ENCODE measurements at regions not wholly inside any gene's neighbourhood (a gene's known extent, or its start where the extent isn't known, plus 50 kb on each side); places are given as distances from the start of the nearest gene placed in this dataset.

- TF ChIP-seq KHSRP (IDR thresholded peaks at IDR 0.05), result no peak
- TF ChIP-seq GTF2A2 (tag; IDR thresholded peaks at IDR 0.05), result no peak
- no peak for TF ChIP-seq ZNF76 (CRISPR knock-in tag; IDR thresholded peaks at IDR 0.05; ENCODE audit: borderline replicate concordance)
- TF ChIP-seq ZNF316 (IDR thresholded peaks at IDR 0.05), result no peak
- TF ChIP-seq ZNF561 (CRISPR knock-in tag; conservative IDR thresholded peaks at IDR 0.05), result no peak
- TF ChIP-seq TCF15 (CRISPR knock-in tag; IDR thresholded peaks at IDR 0.05), result no peak
- no peak for TF ChIP-seq SIX5 (IDR thresholded peaks at IDR 0.05; ENCODE audit: borderline replicate concordance in 1 of 2, insufficient read depth in 1 of 2, low read depth in 1 of 2, low read length in 2 of 2)
- TF ChIP-seq PRMT5 (CRISPR knock-in tag; IDR thresholded peaks at IDR 0.05), result no peak
- TF ChIP-seq HNRNPUL1 (IDR thresholded peaks at IDR 0.05; ENCODE audit: low read length), result no peak
- TF ChIP-seq SP1 (CRISPR knock-in tag; IDR thresholded peaks at IDR 0.05), result no peak
- no peak for TF ChIP-seq ZNF311 (CRISPR knock-in tag; IDR thresholded peaks at IDR 0.05)
- no peak for TF ChIP-seq XRCC3 (IDR thresholded peaks at IDR 0.05)
- TF ChIP-seq MCM5 (IDR thresholded peaks at IDR 0.05; ENCODE audit: low read depth), result no peak
- no peak for TF ChIP-seq TOE1 (IDR thresholded peaks at IDR 0.05; ENCODE audit: borderline replicate concordance)
- TF ChIP-seq TOE1 (CRISPR knock-in tag; IDR thresholded peaks at IDR 0.05; ENCODE audit: borderline replicate concordance, low read depth), result no peak
- TF ChIP-seq ZKSCAN1 (IDR thresholded peaks at IDR 0.05; ENCODE audit: low read depth, low read length), result no peak
- no peak for TF ChIP-seq SMAD1 (IDR thresholded peaks at IDR 0.05; ENCODE audit: low read depth, low read length, partially characterized antibody)
- no peak for TF ChIP-seq HIVEP1 (CRISPR knock-in tag; IDR thresholded peaks at IDR 0.05)
- H3K4me2 ChIP-seq (ENCODE audit: insufficient read depth, low read length), result no peak overlapping the region
- ATAC-seq, result no peak
- no peaks in the 10 kb centered on the region for H3K9me3 ChIP-seq (replicated peaks; ENCODE audit: control insufficient read depth, insufficient read depth, low read depth, low read length)
- POLR2A ChIA-PET, result no interaction called here
- no peaks in the 10 kb centered on the region for H3K79me2 ChIP-seq (ENCODE audit: control insufficient read depth, insufficient read depth, low read length)
- H3K9me1 ChIP-seq (ENCODE audit: control insufficient read depth, insufficient read depth, low read length), result no peaks in the 10 kb centered on the region
- 0% methylated on average over 7 of the region's 7 CpGs for WGBS (ENCODE audit: insufficient coverage, low coverage, missing lambda C conversion rate)
- H4K20me1 ChIP-seq (replicated peaks; ENCODE audit: control insufficient read depth, insufficient read depth, low read length), result no peaks in the 10 kb centered on the region
- intact Hi-C loops (cut with micrococcal nuclease) (no loop called here), in situ Hi-C loops (cut with MboI) (no loop called here)
- no peak overlapping the region for H2AFZ ChIP-seq (ENCODE audit: low read depth, low read length)
- FAIRE-seq, result no peak
- H3K4me1 ChIP-seq (replicated peaks in 1 of 2; ENCODE audit: control insufficient read depth in 2 of 2, insufficient read depth in 2 of 2, low read length in 2 of 2), result peaks cover 0 to 7% of the 10 kb centered on the region in 2 experiments; a peak in 1 of 5 replicates
- no TSS peak for BruUV-seq (replicated peaks)
- no peak overlapping the region for H3K27ac ChIP-seq (ENCODE audit: extremely low read depth, low read depth, low read length)
- H3K9ac ChIP-seq (ENCODE audit: insufficient read depth in 1 of 2, low read depth in 2 of 2, low read length in 2 of 2), result no peak overlapping the region
- CTCF ChIA-PET (ENCODE audit: low intra/inter-chr PET ratio), result no interaction called here
- peaks cover 0 to 7% of the 10 kb centered on the region in 2 experiments; a peak in 1 of 5 replicates for H3K27me3 ChIP-seq (ENCODE audit: control insufficient read depth in 2 of 2, insufficient read depth in 2 of 2, low read length in 2 of 2)
- no peaks in the 10 kb centered on the region for H3K36me3 ChIP-seq (ENCODE audit: control insufficient read depth, insufficient read depth, low read length)
- no peak for DNase-seq (ENCODE audit: extremely low read depth in 1 of 4, low spot score in 3 of 4)
- no peak overlapping the region for H3K4me3 ChIP-seq
Measured at GRCh38 chr7:42492920-42493319, 255.9 kb upstream of the GLI3 start.

Data from K562 (cell line).